HepG2 (cell line): ENCODE measurements at regions not wholly inside any gene's neighbourhood (a gene's known extent, or its start where the extent isn't known, plus 50 kb on each side); places are given as distances from the start of the nearest gene placed in this dataset.

Experiments used
- ATAC-seq: fragments of 200-7000 bp; cut with Tn5 transposase; 3 replicates; pipeline ENCODE4 v1.9.1; 2020; ENCODE audit warnings: mild to moderate bottlenecking, moderate library complexity
- BruUV-seq: library from RNA; stranded (reverse); fragments of 400-500 nt; replicated peaks from 2 replicates; lab custom pipeline; 2021; lab: Mats Ljungman, UMichigan
- CTCF ChIA-PET: fragments of 300-600 bp; formaldehyde crosslinking; extraction: SDS; loops from one replicate; lab custom pipeline; 2021; ENCODE audit warnings: low total read pairs, inconsistent platforms, low intra/inter-chr PET ratio; lab: Yijun Ruan, JAX
- POLR2A ChIA-PET: fragments of 350-600 bp; sonication (Branson Sonifier 250); formaldehyde crosslinking; loops from one replicate; lab custom pipeline; 2020; ENCODE audit warnings: antibody characterized with exemption, inconsistent platforms; lab: Yijun Ruan, JAX
- DNase-seq: peaks from one replicate; pipeline ENCODE4 v3.0.0-alpha.2; 2015; ENCODE audit warnings: low spot score
- FAIRE-seq: peaks from 3 replicates; lab custom pipeline; 2011; peaks lifted over from hg19 to GRCh38; lab: Jason Lieb, UNC
- H2AFZ ChIP-seq: one replicate; pipeline ENCODE4 v1.6.1; 2011; ENCODE audit warnings: low read length, inconsistent platforms
- H3K27ac ChIP-seq: fragments of 300-600 bp; 3 replicates; pipeline ENCODE4 v1.8.0; 2011; ENCODE audit warnings: mixed run types, mild to moderate bottlenecking, mixed read lengths, low read length, inconsistent platforms; ENCODE audit not compliant: insufficient read depth; ENCODE audit errors: extremely low read length
- H3K27me3 ChIP-seq, 2 experiments: fragments of 200-600 bp in 1 of 2; 2 replicates in 1 of 2; 3 replicates in 1 of 2; pipeline versions ENCODE4 v1.6.0 to v1.8.0; 2011; ENCODE audit warnings: low read length in 2 of 2, mild to moderate bottlenecking in 2 of 2, moderate library complexity in 2 of 2, inconsistent platforms in 1 of 2; ENCODE audit not compliant: insufficient read depth in 2 of 2, control insufficient read depth in 1 of 2
- H3K36me3 ChIP-seq, 2 experiments: fragments of 200-600 bp in 1 of 2; replicated peaks in 1 of 2; 2 replicates in 1 of 2; 3 replicates in 1 of 2; pipeline versions ENCODE4 v1.5.1 to v1.8.0; 2011; ENCODE audit warnings: low read length in 2 of 2, inconsistent platforms in 1 of 2; ENCODE audit not compliant: insufficient read depth in 2 of 2, control insufficient read depth in 1 of 2
- H3K4me1 ChIP-seq: 2 replicates; pipeline ENCODE4 v1.5.1; 2012; ENCODE audit warnings: low read length, inconsistent platforms; ENCODE audit not compliant: insufficient read depth
- H3K4me2 ChIP-seq: 2 replicates; pipeline ENCODE4 v1.6.0; 2011; ENCODE audit warnings: low read depth, low read length, inconsistent platforms
- H3K4me3 ChIP-seq, 3 experiments: fragments of 200-600 bp in 1 of 3; sonication (generic), shearing (Covaris generic) in 1 of 3; replicated peaks in 1 of 3; 2 replicates each; pipeline ENCODE4 v1.5.1; 2011 to 2016; ENCODE audit warnings: low read length in 3 of 3, inconsistent platforms in 2 of 3, low read depth in 2 of 3, mild to moderate bottlenecking in 2 of 3, control low read depth in 1 of 3, mixed read lengths in 1 of 3; ENCODE audit not compliant: insufficient read depth in 1 of 3
- H3K79me2 ChIP-seq: one replicate; pipeline ENCODE4 v1.6.1; 2011; ENCODE audit warnings: low read length, inconsistent platforms; ENCODE audit not compliant: insufficient read depth
- H3K9ac ChIP-seq: 2 replicates; pipeline ENCODE4 v1.6.0; 2011; ENCODE audit warnings: mild to moderate bottlenecking, low read depth, low read length, inconsistent platforms; ENCODE audit not compliant: insufficient read depth
- H3K9me3 ChIP-seq: 2 replicates; pipeline ENCODE4 v1.5.1; 2012; ENCODE audit warnings: mild to moderate bottlenecking, low read length
- H4K20me1 ChIP-seq: 2 replicates; pipeline ENCODE4 v1.6.0; 2011; ENCODE audit warnings: inconsistent platforms, mild to moderate bottlenecking, low read length, moderate library complexity; ENCODE audit not compliant: insufficient read depth
- AFF4 ChIP-seq: sonication (generic); formaldehyde crosslinking; IDR thresholded peaks from 2 replicates; pipeline ENCODE4 v1.4.0; 2020; ENCODE audit warnings: missing genetic modification reagents
- AGO1 ChIP-seq: fragments of 200-400 bp; formaldehyde crosslinking; IDR thresholded peaks from 2 replicates; pipeline ENCODE4 v1.6.1; 2017; ENCODE audit warnings: mild to moderate bottlenecking, low read depth, low read length, moderate library complexity; ENCODE audit not compliant: poor library complexity, severe bottlenecking
- CBX2 ChIP-seq, 2 experiments: fragments of 200-600 bp in 1 of 2; sonication (generic); formaldehyde crosslinking in 1 of 2; IDR thresholded peaks; 2 replicates each; pipeline versions ENCODE4 v1.7.0 to v1.8.1; 2018 to 2022; ENCODE audit warnings: low read depth in 2 of 2, low read length in 1 of 2, mild to moderate bottlenecking in 1 of 2, missing genetic modification reagents in 1 of 2
- HNRNPLL ChIP-seq: fragments of 200-400 bp; formaldehyde crosslinking; IDR thresholded peaks from 2 replicates; pipeline ENCODE4 v1.6.1; 2017; ENCODE audit warnings: mild to moderate bottlenecking, low read depth, low read length; ENCODE audit not compliant: poor library complexity, severe bottlenecking
- SMAD3 ChIP-seq: sonication (generic); formaldehyde crosslinking; IDR thresholded peaks from 2 replicates; pipeline ENCODE4 v1.4.0; 2020; ENCODE audit warnings: missing genetic modification reagents
- USF2 ChIP-seq, 2 experiments: sonication (generic) in 1 of 2; formaldehyde crosslinking in 1 of 2; IDR thresholded peaks; 2 replicates each; pipeline versions ENCODE4 v1.5.1 to v1.6.1; 2011 to 2020; ENCODE audit warnings: borderline replicate concordance in 1 of 2, low read depth in 1 of 2, low read length in 1 of 2, mild to moderate bottlenecking in 1 of 2, missing genetic modification reagents in 1 of 2, moderate library complexity in 1 of 2
- ZBTB39 ChIP-seq: sonication (generic); formaldehyde crosslinking; IDR thresholded peaks from 2 replicates; pipeline ENCODE4 v1.5.0; 2020; ENCODE audit warnings: missing genetic modification reagents
- ZNF138 ChIP-seq: sonication (generic); formaldehyde crosslinking; IDR thresholded peaks from 2 replicates; pipeline ENCODE4 v1.5.0; 2020; ENCODE audit warnings: mild to moderate bottlenecking, low read depth, missing genetic modification reagents
- ZNF501 ChIP-seq: sonication (generic); formaldehyde crosslinking; IDR thresholded peaks from 2 replicates; pipeline ENCODE4 v1.5.1; 2020; ENCODE audit warnings: mild to moderate bottlenecking, moderate library complexity, missing genetic modification reagents
- ZNF768 ChIP-seq: sonication (generic); formaldehyde crosslinking; IDR thresholded peaks from 2 replicates; pipeline ENCODE4 v1.4.0; 2020; ENCODE audit warnings: missing genetic modification reagents
- ZSCAN22 ChIP-seq: sonication (generic); formaldehyde crosslinking; IDR thresholded peaks from 2 replicates; pipeline ENCODE4 v1.4.0; 2020; ENCODE audit warnings: mild to moderate bottlenecking, missing genetic modification reagents
- WGBS: methylation state at CpG from one replicate; pipeline ENCODE4 v1.1.6; 2017; ENCODE audit warnings: low lambda C conversion rate; 5-methylcytosine and 5-hydroxymethylcytosine counted together
- in situ Hi-C: cut with HindIII; loops from 2 replicates; pipeline ENCODE4 v1.10.0; 2017; ENCODE audit warnings: low pct_unique_long_range_greater_than_20kb; ENCODE audit not compliant: extremely low pct_ligation_motif_present
- intact Hi-C: fragments of 100-400 bp; cut with micrococcal nuclease; formaldehyde crosslinking; loops from one replicate; pipeline ENCODE4 v1.10.0; 2022; ENCODE audit not compliant: unreplicated experiment

GRCh38 chrX:10811111-10811510, 190.7 kb upstream of the MID1 start:
- BruUV-seq, result no TSS peak
- no peak overlapping the region for H3K27ac ChIP-seq
- no peaks in the 10 kb centered on the region for H3K9me3 ChIP-seq
- no peak for TF ChIP-seq CBX2 (IDR thresholded peaks at IDR 0.05; ENCODE audit: low read depth, low read length)
- no peak for TF ChIP-seq CBX2 (CRISPR knock-in tag; IDR thresholded peaks at IDR 0.05; ENCODE audit: low read depth)
- no peak for TF ChIP-seq ZNF501 (CRISPR knock-in tag)
- no peak for TF ChIP-seq AGO1
- no peak for TF ChIP-seq HNRNPLL
- no peak for TF ChIP-seq SMAD3 (CRISPR knock-in tag)
- no peak for TF ChIP-seq ZSCAN22 (CRISPR knock-in tag)
- TF ChIP-seq ZBTB39 (CRISPR knock-in tag), result no peak
- no peak for TF ChIP-seq ZNF138 (CRISPR knock-in tag)
- no peak for TF ChIP-seq ZNF768
- TF ChIP-seq USF2 (IDR thresholded peaks at IDR 0.05; ENCODE audit: low read depth, low read length), result no peak
- TF ChIP-seq USF2 (CRISPR knock-in tag; IDR thresholded peaks at IDR 0.05; ENCODE audit: borderline replicate concordance), result no peak
- TF ChIP-seq AFF4 (CRISPR knock-in tag), result no peak
- 0 out of 2 replicates have a peak, but pooled peaks cover 7% of the 10 kb centered on the region for H3K4me1 ChIP-seq
- in situ Hi-C loops (no loop called here), intact Hi-C loops (no loop called here)
- CTCF ChIA-PET, result no interaction called here
- no peaks in the 10 kb centered on the region for H3K27me3 ChIP-seq
- 100% methylated on average over 3 of the region's 3 CpGs for WGBS
- no peaks in the 10 kb centered on the region for H3K36me3 ChIP-seq
- ATAC-seq (no peak), DNase-seq (no peak), FAIRE-seq (no peak)
- H2AFZ ChIP-seq, result no peak overlapping the region
- H4K20me1 ChIP-seq, result no peaks in the 10 kb centered on the region
- no peak overlapping the region for H3K4me2 ChIP-seq
- POLR2A ChIA-PET, result no interaction called here
- H3K9ac ChIP-seq, result no peak overlapping the region
- no peaks in the 10 kb centered on the region for H3K79me2 ChIP-seq
- H3K4me3 ChIP-seq, result no peak overlapping the region
